ENCODE measurements at regions not wholly inside any gene's neighbourhood (a gene's known extent, or its start where the extent isn't known, plus 50 kb on each side); places are given as distances from the start of the nearest gene placed in this dataset.
"Not testable (repeated sequence)": the region's sequence is repeated elsewhere in the genome, so short reads cannot be mapped to it uniquely, and the experiment has no call there.

- DNase-seq (ENCODE audit: low read depth in 3 of 3, low spot score in 1 of 3) = no peak
Observed at GRCh38 chr1:58968360-58968952, 184.6 kb upstream of the JUN start.

DNA sequence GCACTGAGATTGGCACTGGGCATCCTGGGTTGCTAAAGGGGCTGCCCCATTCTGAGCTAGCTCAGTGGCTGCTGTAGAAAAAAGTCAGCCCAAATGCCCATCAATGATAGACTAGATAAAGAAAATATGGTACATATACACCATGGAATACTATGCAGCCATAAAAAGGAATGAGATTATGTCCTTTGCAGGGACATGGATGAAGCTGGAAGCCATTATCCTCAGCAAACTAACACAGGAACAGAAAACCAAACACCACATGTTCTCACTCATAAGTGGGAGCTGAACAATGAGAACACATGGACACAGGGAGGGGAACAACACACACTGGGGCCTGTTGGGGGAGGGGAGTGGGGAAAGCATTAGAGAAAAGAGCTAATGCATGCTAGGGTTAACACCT, 185.3 kb upstream of the JUN start:
- DNase-seq (ENCODE audit: low read depth in 3 of 3, low spot score in 1 of 3) = not testable (repeated sequence)

- DNase-seq (ENCODE audit: low read depth in 3 of 3, low spot score in 1 of 3) = no peak
Observed at GRCh38 chr1:58971629-58972140, 187.8 kb upstream of the JUN start.

DNA sequence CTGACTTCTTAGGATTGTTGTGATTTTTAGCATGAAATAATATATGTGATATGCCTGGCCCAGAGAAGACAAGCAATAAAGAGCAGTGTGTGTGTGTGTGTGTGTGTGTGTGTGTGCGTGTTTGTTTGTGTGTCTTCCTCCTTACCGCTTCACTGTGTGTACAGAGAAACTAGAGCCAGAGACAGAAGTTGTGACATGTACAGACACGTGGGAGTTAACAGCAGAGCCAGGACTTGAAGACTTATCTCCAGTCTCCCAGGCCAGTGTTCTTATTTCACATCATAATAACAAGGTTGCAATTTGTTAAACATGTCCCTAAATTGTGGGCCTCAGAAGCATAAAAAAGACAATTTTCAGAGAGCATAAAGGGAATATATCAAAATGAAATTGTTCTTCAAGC, 192.0 kb upstream of the JUN start:
- no peak for DNase-seq (ENCODE audit: low read depth in 3 of 3, low spot score in 1 of 3)

DNA sequence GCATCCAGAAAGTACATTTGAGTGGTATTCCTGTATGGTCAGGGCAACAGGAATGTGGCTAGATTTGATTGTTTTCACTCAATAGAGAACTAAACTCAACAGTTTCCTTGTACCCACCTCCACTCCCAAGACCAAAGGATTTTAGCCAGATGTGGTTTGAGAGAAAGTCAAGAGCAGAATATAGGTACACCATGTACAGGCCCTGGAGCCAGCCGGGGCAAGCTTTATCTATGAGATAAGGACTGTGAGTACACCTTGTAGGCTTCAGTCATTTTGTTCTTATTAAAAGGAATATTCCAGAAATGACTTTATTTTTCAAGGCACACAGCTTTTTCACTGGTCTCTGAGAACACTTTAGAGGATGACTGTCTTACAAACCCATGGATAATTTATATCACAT, 192.4 kb upstream of the JUN start:
- no peak for DNase-seq (ENCODE audit: low read depth in 3 of 3, low spot score in 1 of 3)

- DNase-seq (ENCODE audit: low read depth in 3 of 3, low spot score in 1 of 3) = no peak
Observed at GRCh38 chr1:58977598-58977997, 193.8 kb upstream of the JUN start.

GRCh38 chr1:58978096-58978495, 194.2 kb upstream of the JUN start:
- DNase-seq (ENCODE audit: low read depth in 3 of 3, low spot score in 1 of 3) = no peak

DNA sequence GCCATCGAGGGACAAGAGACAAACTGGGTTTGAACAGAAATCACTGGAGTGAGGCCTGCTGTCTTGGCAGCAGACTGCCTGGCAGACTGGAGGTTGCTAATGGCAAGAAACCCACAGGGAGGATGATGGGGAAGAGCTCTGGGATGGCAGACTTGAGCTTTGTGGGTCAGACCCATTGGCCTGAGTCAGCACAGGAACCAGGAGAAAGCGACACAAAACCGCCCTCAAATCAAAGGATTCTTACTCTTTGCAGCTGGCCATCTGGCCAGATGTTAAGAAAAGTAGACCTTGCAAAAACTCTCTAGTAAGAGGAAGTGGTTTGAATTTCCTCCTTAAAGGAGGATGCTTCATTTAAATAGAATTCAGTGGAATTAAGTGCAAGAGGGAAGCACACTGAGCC, 195.2 kb upstream of the JUN start:
- DNase-seq (ENCODE audit: low read depth in 3 of 3, low spot score in 1 of 3) = no peak

GRCh38 chr1:58979677-58980076, 195.8 kb upstream of the JUN start:
- no peak for DNase-seq (ENCODE audit: low read depth in 3 of 3, low spot score in 1 of 3)

GRCh38 chr1:58981392-58981791, 197.5 kb upstream of the JUN start:
- DNase-seq (ENCODE audit: low read depth in 3 of 3, low spot score in 1 of 3) = no peak

- DNase-seq (ENCODE audit: low read depth in 3 of 3, low spot score in 1 of 3) = no peak
Observed at GRCh38 chr1:58982259-58982998, 198.6 kb upstream of the JUN start.

- DNase-seq (ENCODE audit: low read depth in 3 of 3, low spot score in 1 of 3) = no peak
Observed at GRCh38 chr1:58983162-58983561, 199.3 kb upstream of the JUN start.

- no peak for DNase-seq (ENCODE audit: low read depth in 3 of 3, low spot score in 1 of 3)
Observed at GRCh38 chr1:58983633-58984245, 199.9 kb upstream of the JUN start.

GRCh38 chr1:58986996-58987767, 203.3 kb upstream of the JUN start:
- no peak for DNase-seq (ENCODE audit: low read depth in 3 of 3, low spot score in 1 of 3)

DNA sequence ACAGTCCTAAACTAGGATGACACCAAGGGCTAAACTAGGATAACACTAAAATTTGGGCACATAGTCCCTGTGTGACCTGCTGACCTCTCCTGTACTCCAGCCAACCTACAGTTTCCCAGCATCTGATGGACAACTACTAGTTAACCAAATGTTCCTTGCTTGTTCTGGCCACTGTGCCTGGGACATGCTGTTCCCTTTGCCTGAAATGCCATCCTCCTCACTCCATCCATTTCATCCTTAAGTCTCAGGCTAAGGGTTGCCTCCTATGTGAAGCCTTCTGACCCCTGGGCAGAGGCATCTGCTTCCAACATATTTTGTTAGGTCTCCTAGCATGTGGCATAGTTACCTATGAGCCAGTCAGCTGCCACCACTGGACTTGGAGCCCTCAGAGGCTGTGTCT, 204.9 kb upstream of the JUN start:
- DNase-seq (ENCODE audit: low read depth in 3 of 3, low spot score in 1 of 3) = no peak

GRCh38 chr1:58989845-58990244, 206.0 kb upstream of the JUN start:
- DNase-seq (ENCODE audit: low read depth in 3 of 3, low spot score in 1 of 3) = no peak

- no peak for DNase-seq (ENCODE audit: low read depth in 3 of 3, low spot score in 1 of 3)
Observed at GRCh38 chr1:58991305-58991704, 207.5 kb upstream of the JUN start.

GRCh38 chr1:58992643-58993042, 208.8 kb upstream of the JUN start:
- DNase-seq (ENCODE audit: low read depth in 3 of 3, low spot score in 1 of 3) = no peak

GRCh38 chr1:58993403-58993802, 209.6 kb upstream of the JUN start:
- DNase-seq (ENCODE audit: low read depth in 3 of 3, low spot score in 1 of 3) = no peak

DNA sequence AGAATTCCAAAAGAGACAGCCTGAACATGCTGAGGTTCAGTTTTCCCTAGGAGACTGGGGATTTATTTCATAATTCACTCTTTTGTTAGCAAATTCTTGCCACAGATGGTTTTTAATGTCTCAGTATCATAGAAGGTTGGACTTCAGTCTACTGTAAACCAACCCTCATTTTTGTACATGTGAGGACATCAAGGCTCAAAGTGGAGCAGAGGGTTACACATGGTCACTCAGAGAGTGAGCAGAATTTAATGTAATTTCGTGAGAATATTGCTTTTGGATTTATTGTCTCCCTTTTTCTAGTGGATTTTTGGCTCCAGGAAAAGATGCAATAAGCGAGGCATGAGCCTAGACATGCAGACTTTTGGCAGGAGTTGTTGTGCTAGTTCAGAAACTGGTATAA, 210.8 kb upstream of the JUN start:
- DNase-seq (ENCODE audit: low read depth in 3 of 3, low spot score in 1 of 3) = no peak

DNA sequence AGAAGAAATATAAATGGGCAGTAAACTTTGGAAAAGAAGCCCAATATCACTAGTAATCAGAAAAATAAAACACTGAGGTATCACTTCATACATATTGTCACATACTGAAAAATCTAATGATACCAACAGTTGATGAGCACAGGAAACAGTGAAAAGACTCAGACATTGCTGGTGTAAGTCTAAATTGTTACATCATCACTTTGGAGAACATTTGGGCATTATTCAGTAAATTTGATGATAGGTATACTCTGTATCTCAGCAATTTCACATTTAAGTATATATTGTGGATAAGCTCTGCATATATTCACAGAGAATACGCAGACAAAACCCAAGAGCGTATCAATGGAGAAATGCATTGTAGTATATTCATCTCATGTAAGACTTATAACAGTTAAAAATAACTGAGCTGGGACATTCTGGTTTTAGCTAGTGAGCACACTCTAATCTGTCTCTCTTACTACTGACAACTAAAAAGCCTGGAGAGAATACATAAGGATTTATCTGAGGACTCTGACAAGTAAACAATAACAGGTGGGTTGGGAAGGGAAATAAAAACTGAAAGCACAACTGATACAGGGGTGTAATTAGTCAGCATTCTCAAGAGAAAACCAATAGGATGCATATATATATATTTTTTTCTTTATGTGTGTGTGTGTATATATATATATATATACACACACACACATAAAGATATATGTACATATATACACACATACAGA, 212.7 kb upstream of the JUN start:
- DNase-seq (ENCODE audit: low read depth in 3 of 3, low spot score in 1 of 3) = no peak
